ENCODE measurements at regions not wholly inside any gene's neighbourhood (a gene's known extent, or its start where the extent isn't known, plus 50 kb on each side); places are given as distances from the start of the nearest gene placed in this dataset.

DNA sequence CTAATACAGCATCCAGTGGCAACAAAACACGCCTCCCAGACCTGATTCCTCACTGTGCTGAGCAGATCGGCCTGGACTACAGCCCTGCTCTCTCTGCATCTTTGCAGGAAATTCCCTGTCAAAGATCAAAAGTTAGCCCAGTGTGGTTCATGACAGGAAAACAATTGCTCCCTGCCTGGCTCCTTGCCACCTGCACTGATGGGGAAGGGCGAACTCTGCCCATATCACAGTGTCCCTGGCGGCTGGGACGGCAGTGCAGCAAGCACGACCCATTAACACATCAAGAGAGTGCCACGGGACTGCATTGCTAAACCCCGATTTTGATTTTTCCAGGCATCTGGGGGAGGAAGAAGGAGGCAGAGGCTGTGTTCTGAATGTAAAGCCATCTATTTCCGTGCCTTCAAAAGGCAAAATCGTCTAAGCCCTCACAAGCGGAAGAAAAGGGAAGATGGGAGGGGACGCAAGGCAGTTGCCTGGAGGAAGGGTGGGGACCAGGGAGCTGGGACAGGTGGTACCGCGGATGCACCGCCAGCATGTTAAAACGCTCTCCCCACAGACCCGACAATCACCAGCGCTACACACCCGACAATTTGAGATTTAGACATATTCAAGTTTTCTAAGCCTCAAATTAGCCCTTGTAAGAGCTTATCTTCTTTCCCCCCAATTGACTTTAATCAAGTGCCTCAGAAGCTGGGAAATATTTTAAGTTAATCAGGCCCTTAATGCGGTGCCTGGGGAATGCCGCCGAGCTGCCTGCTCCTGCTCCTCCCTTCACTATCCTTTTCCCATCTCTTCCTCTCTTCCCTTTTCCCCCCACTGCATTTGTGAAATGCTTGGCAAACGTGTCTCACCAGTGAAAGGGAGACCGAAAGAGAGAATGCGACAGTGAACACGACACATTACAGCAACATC lies 238.8 kb upstream of the CDH5 start:
- no peak overlapping the region for H3K4me2 ChIP-seq
- WGBS (ENCODE audit: low lambda C conversion rate, missing lambda C conversion rate) = 50% methylated on average over 26 of the region's 26 CpGs

DNA sequence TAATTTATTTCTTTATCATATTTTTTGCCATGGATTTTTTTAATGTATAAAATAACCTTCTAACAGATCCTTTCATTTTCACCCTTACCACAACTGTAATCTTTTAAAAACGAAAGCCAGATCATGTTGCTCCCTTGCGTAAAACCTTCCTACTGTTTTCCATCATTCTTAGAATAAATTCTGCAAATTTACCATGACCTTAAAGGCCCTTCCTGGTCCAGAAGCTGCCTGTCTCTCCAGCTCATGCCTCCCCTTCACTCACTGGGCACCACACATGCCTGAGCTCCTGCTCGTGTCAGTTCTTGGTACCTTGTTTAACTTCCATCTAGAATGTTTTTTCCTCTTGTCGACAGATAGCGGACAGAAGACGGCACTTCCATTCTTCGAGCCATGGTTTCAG lies 245.0 kb upstream of the CDH5 start:
- Histone ChIP-seq H3K9me2 (replicated peaks; ENCODE audit: insufficient read depth) (no peaks in the 10 kb centered on the region), H3K79me2 (no peaks in the 10 kb centered on the region), H3K27me3 (no peaks in the 10 kb centered on the region), H3K4me2 (no peak overlapping the region), H4K20me1 (ENCODE audit: insufficient read depth, poor library complexity, severe bottlenecking) (no peaks in the 10 kb centered on the region), H2AFZ (no peak overlapping the region), H3K9me3 (ENCODE audit: low read depth) (no peaks in the 10 kb centered on the region), H3K36me3 (replicated peaks; ENCODE audit: insufficient read depth, low read depth) (no peaks in the 10 kb centered on the region), H3K27ac (no peak overlapping the region), H3K4me3 (no peak overlapping the region), H3K4me1 (ENCODE audit: insufficient read depth) (no peaks in the 10 kb centered on the region)
- no peak for TF ChIP-seq EZH2phosphoT487 (IDR thresholded peaks at IDR 0.05; ENCODE audit: low read depth, severe bottlenecking, unreplicated experiment)
- no peak for TF ChIP-seq EZH2 (IDR thresholded peaks at IDR 0.05; ENCODE audit: borderline replicate concordance)
- TF ChIP-seq, protein P1, sequence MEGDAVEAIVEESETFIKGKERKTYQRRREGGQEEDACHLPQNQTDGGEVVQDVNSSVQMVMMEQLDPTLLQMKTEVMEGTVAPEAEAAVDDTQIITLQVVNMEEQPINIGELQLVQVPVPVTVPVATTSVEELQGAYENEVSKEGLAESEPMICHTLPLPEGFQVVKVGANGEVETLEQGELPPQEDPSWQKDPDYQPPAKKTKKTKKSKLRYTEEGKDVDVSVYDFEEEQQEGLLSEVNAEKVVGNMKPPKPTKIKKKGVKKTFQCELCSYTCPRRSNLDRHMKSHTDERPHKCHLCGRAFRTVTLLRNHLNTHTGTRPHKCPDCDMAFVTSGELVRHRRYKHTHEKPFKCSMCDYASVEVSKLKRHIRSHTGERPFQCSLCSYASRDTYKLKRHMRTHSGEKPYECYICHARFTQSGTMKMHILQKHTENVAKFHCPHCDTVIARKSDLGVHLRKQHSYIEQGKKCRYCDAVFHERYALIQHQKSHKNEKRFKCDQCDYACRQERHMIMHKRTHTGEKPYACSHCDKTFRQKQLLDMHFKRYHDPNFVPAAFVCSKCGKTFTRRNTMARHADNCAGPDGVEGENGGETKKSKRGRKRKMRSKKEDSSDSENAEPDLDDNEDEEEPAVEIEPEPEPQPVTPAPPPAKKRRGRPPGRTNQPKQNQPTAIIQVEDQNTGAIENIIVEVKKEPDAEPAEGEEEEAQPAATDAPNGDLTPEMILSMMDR (IDR thresholded peaks at IDR 0.05; ENCODE audit: poor library complexity) = no peak
- 77% methylated on average over 7 of the region's 7 CpGs for WGBS (ENCODE audit: low lambda C conversion rate, missing lambda C conversion rate)
- DNase-seq (ENCODE audit: low spot score) = no peak

More for the DNA sequence above, 238.8 kb upstream of the CDH5 start:
- H2AFZ ChIP-seq = no peak overlapping the region
- peaks cover 17% of the 10 kb centered on the region for H3K27me3 ChIP-seq
- no peaks in the 10 kb centered on the region for H3K36me3 ChIP-seq (replicated peaks; ENCODE audit: insufficient read depth, low read depth)
- H3K79me2 ChIP-seq = no peaks in the 10 kb centered on the region
- H3K4me1 ChIP-seq (ENCODE audit: insufficient read depth) = no peaks in the 10 kb centered on the region
- no peak overlapping the region for H3K27ac ChIP-seq
- H3K9me2 ChIP-seq (replicated peaks; ENCODE audit: insufficient read depth) = no peaks in the 10 kb centered on the region
- H3K4me3 ChIP-seq = no peak overlapping the region
- no peak for DNase-seq (ENCODE audit: low spot score)
- no peaks in the 10 kb centered on the region for H3K9me3 ChIP-seq (ENCODE audit: low read depth)
- H4K20me1 ChIP-seq (ENCODE audit: insufficient read depth, poor library complexity, severe bottlenecking) = no peaks in the 10 kb centered on the region
- TF ChIP-seq, protein P1 (IDR thresholded peaks at IDR 0.05; ENCODE audit: poor library complexity) = no peak
- TF ChIP-seq EZH2phosphoT487 (IDR thresholded peaks at IDR 0.05; ENCODE audit: low read depth, severe bottlenecking, unreplicated experiment) (no peak), EZH2 (IDR thresholded peaks at IDR 0.05; ENCODE audit: borderline replicate concordance) (no peak)

- no peak for DNase-seq (ENCODE audit: low spot score)
- no peaks in the 10 kb centered on the region for H4K20me1 ChIP-seq (ENCODE audit: insufficient read depth, poor library complexity, severe bottlenecking)
These were observed 245.8 kb upstream of the CDH5 start for GRCh38 chr16:66120656-66121055.

More at GRCh38 chr16:66120656-66121055, 245.8 kb upstream of the CDH5 start:
- Histone ChIP-seq H3K27ac (no peak overlapping the region), H3K79me2 (no peaks in the 10 kb centered on the region), H3K9me2 (replicated peaks; ENCODE audit: insufficient read depth) (no peaks in the 10 kb centered on the region), H2AFZ (no peak overlapping the region), H3K4me1 (ENCODE audit: insufficient read depth) (no peaks in the 10 kb centered on the region), H3K27me3 (no peaks in the 10 kb centered on the region), H3K9me3 (ENCODE audit: low read depth) (no peaks in the 10 kb centered on the region), H3K4me2 (no peak overlapping the region), H3K36me3 (replicated peaks; ENCODE audit: insufficient read depth, low read depth) (no peaks in the 10 kb centered on the region), H3K4me3 (no peak overlapping the region)
- 67% methylated on average over 3 of the region's 3 CpGs for WGBS (ENCODE audit: low lambda C conversion rate, missing lambda C conversion rate)
- no peak for TF ChIP-seq EZH2phosphoT487 (IDR thresholded peaks at IDR 0.05; ENCODE audit: low read depth, severe bottlenecking, unreplicated experiment)
- no peak for TF ChIP-seq EZH2 (IDR thresholded peaks at IDR 0.05; ENCODE audit: borderline replicate concordance)
- TF ChIP-seq, protein P1 (IDR thresholded peaks at IDR 0.05; ENCODE audit: poor library complexity) = no peak
